Thyroid gland (tissue), 4 donors: ENCODE measurements at regions not wholly inside any gene's neighbourhood (a gene's known extent, or its start where the extent isn't known, plus 50 kb on each side); places are given as distances from the start of the nearest gene placed in this dataset.
"Not testable (repeated sequence)": the region's sequence is repeated elsewhere in the genome, so short reads cannot be mapped to it uniquely, and the experiment has no call there.

Experiments
- DNase-seq, 2 donors: peaks; one replicate each; pipeline ENCODE4 v3.0.0-alpha.2; 2019
- H3K27ac ChIP-seq, 3 donors: fragments of 200-600 bp; sonication (generic); 1 replicate in 2 of 3; 2 replicates in 1 of 3; pipeline ENCODE4 v1.5.1; 2016 to 2019; ENCODE audit warnings: mild to moderate bottlenecking in 1 of 3, moderate library complexity in 1 of 3
- H3K27me3 ChIP-seq: fragments of 200-600 bp; sonication (generic); one replicate; pipeline ENCODE4 v1.5.1; 2019
- H3K36me3 ChIP-seq, 2 donors: fragments of 200-600 bp; sonication (generic); one replicate each; pipeline ENCODE4 v1.5.1; 2016 to 2019
- H3K4me1 ChIP-seq, 2 donors: fragments of 200-600 bp; sonication (generic); one replicate each; pipeline ENCODE4 v1.5.1; 2017 to 2019
- H3K4me3 ChIP-seq, 3 donors: fragments of 200-600 bp; sonication (generic); replicated peaks in 1 of 3; 1 replicate in 2 of 3; 2 replicates in 1 of 3; pipeline ENCODE4 v1.5.1; 2016; ENCODE audit warnings: mild to moderate bottlenecking in 1 of 3
- H3K9me3 ChIP-seq: fragments of 200-600 bp; sonication (generic); one replicate; pipeline ENCODE4 v1.5.1; 2017
- CTCF ChIP-seq, 6 experiments: fragments of 200-600 bp in 3 of 6; fragments of 450-650 bp in 3 of 6; sonication (generic) in 3 of 6; IDR thresholded peaks; one replicate each; pipeline ENCODE4 v1.5.1; 2016 to 2019; ENCODE audit warnings: antibody characterized with exemption in 6 of 6, mild to moderate bottlenecking in 2 of 6, inconsistent platforms in 1 of 6, moderate library complexity in 1 of 6
- WGBS, 2 donors: methylation state at CpG; one replicate each; pipeline ENCODE4 v1.1.5; 2017; 5-methylcytosine and 5-hydroxymethylcytosine counted together
- intact Hi-C: fragments of 100-400 bp; cut with DNase I; formaldehyde crosslinking; loops from one replicate; pipeline ENCODE4 v1.15.1; 2023

DNA sequence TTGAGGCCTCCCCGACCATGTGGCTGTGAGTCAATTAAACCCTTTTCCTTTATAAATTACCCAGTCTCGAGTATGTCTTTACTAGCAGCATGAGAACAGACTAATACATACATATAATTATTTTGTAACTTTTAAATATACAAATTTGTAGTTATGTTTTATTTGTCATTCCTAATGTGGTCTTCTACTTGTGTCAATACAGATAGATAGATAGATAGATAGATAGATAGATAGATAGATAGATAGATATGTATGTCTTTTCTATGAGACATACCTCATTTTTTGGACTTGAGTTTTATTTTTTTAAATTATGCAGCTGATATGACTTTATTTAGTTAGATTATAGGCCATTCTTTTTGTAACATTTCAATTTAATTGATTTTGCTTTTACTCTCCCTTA is 316.0 kb upstream of the TGIF2LY start:
- WGBS, 2 donors: 80 to 85% methylated on average over 2 of the region's 2 CpGs
- H3K9me3 ChIP-seq, H3K27me3 ChIP-seq, H3K36me3 ChIP-seq, H3K27ac ChIP-seq, DNase-seq, H3K4me3 ChIP-seq, H3K4me1 ChIP-seq, intact Hi-C loops: not testable (repeated sequence)

- H3K36me3 ChIP-seq, intact Hi-C loops, H3K27ac ChIP-seq, H3K9me3 ChIP-seq, H3K4me3 ChIP-seq, H3K4me1 ChIP-seq, H3K27me3 ChIP-seq, DNase-seq: not testable (repeated sequence)
- WGBS, 2 donors: 69 to 72% methylated on average over 3 to 4 of the region's 6 CpGs
These were observed 290.8 kb upstream of the TGIF2LY start for GRCh38 chrY:3288063-3288462.

DNA sequence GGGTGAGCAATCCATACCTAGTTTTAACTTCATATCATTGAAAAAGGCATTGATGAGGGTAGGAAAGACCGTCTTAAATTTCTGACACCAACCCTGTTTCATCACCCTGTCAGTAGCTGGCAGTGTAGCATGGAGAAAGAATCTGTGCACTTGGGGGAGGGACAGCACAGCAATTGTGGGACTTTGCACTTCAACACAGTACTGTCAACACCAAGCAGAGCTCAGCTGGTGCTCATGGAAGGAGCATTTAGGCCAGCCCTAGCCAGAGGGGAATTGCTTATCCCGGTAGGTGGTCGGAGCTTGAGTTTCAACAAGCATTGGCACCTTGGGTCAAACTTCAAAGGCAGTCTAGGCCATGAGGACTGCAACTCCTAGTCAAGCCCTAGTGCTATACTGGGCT is 281.6 kb upstream of the TGIF2LY start:
- H3K4me3 ChIP-seq, intact Hi-C loops: not testable (repeated sequence)

GRCh38 chrY:3319988-3320387 is 258.9 kb upstream of the TGIF2LY start:
- intact Hi-C loops, H3K36me3 ChIP-seq: not testable (repeated sequence)

More for the DNA sequence above, 281.6 kb upstream of the TGIF2LY start:
- 45% methylated on average over 1 of the region's 3 CpGs; no CpG with 5 or more reads in 1 of the 2 donors for WGBS, 2 donors
- not testable (repeated sequence) for H3K27me3 ChIP-seq, H3K4me1 ChIP-seq, H3K27ac ChIP-seq, DNase-seq, H3K36me3 ChIP-seq, H3K9me3 ChIP-seq

GRCh38 chrY:3367535-3367934 is 211.3 kb upstream of the TGIF2LY start:
- H3K4me1 ChIP-seq, intact Hi-C loops, H3K27me3 ChIP-seq, H3K9me3 ChIP-seq, H3K27ac ChIP-seq, H3K36me3 ChIP-seq, H3K4me3 ChIP-seq, DNase-seq: not testable (repeated sequence)

More at GRCh38 chrY:3319988-3320387, 258.9 kb upstream of the TGIF2LY start:
- H3K4me1 ChIP-seq, H3K9me3 ChIP-seq, H3K27ac ChIP-seq, H3K27me3 ChIP-seq, DNase-seq, H3K4me3 ChIP-seq: not testable (repeated sequence)

DNA sequence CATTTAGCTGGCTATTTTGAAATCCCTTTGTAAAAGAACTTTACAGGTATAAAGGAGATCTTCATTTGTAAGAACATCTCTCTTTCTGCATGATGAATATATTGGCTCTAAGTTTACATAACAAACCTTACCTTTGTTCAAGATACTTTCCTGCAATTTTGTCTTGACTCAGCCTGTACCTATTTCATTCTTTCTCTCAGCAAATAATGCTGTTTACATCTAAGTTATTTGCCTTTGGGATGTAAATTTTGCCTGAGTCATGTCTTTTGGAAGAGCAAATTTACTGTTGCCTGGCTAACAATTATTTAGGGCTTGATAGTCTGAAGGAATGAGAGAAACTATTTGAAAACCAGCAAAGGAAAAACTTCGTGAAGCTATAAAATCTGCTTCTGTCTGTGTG is 210.4 kb upstream of the TGIF2LY start:
- H3K4me1 ChIP-seq, DNase-seq, H3K27me3 ChIP-seq, H3K36me3 ChIP-seq, H3K9me3 ChIP-seq, intact Hi-C loops, H3K4me3 ChIP-seq, H3K27ac ChIP-seq: not testable (repeated sequence)
- no CpG with 5 or more reads among the region's 1 CpG for WGBS, 2 donors

DNA sequence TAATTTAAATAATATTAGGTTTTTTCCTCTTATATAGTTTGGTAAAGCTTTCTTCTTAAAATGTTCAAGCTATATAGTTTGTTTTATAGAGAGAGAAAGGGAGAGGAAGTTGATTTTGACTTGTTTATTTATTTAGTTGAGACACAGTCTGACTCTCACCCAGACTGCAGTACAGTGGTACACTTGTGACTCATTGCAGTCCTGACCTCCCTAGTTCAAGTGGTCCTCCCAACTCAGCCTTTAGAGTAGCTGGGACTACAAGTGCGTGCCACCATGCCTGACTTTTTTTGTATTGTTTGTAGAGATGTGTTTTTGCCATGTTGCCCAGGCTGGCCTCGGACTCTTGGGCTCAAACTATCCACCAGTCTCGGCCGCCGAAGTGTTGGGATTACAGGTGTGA is 187.4 kb upstream of the TGIF2LY start:
- H3K36me3 ChIP-seq, H3K4me3 ChIP-seq, H3K27ac ChIP-seq, H3K4me1 ChIP-seq, DNase-seq, intact Hi-C loops, H3K9me3 ChIP-seq, H3K27me3 ChIP-seq: not testable (repeated sequence)
- WGBS, 2 donors: 77 to 88% methylated on average over 5 of the region's 5 CpGs

DNA sequence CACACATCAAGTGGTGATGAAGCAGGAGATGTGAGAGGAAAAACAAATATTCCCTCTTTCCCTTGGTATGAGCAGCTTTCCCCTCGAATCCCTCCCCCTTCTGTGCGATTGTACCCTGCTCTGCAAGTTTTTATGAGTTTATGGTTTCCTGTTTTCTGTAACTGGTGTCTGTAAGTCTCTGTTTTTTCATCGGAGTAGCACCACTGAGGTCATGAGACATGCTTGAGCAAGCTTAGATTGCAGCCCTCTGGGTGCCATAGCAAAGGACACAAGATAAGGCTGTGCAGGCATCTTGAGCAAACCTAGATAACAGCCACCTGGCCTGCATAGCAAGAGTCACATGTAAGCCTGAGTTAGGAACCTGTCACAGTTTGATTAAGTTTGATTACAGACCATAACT is 174.6 kb upstream of the TGIF2LY start:
- H3K4me1 ChIP-seq, H3K9me3 ChIP-seq, H3K27me3 ChIP-seq, intact Hi-C loops, DNase-seq, H3K4me3 ChIP-seq, H3K27ac ChIP-seq, H3K36me3 ChIP-seq: not testable (repeated sequence)
- 69 to 73% methylated on average over 3 of the region's 3 CpGs for WGBS, 2 donors

DNA sequence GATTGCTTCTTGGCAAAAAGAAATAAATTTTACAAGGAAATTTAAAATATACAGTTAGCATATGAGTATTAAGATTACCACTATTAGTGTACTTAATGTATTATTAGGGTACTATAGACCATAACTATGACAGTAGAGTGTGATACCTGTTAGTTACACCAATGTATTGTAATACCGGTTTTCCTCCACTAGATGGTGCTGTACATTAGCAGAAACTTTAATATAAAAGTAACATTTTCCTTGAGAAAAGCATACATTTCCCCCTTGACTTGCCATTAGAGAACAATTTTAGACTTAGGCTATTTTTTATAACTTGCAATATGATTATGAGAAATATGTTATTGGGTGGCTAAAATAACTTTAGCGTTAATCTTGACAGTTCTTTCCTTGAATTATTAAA is 173.3 kb upstream of the TGIF2LY start:
- H3K36me3 ChIP-seq, H3K27ac ChIP-seq, H3K4me1 ChIP-seq, H3K27me3 ChIP-seq, DNase-seq, intact Hi-C loops, H3K4me3 ChIP-seq, H3K9me3 ChIP-seq: not testable (repeated sequence)
- WGBS, 2 donors: 10 to 14% methylated on average over 2 of the region's 2 CpGs
- peak in 3 of 6 experiments; percentile 31 to 47 (median 36) for TF ChIP-seq CTCF (IDR thresholded peaks at IDR 0.05)

GRCh38 chrY:3406896-3407452 is 171.9 kb upstream of the TGIF2LY start:
- H3K27me3 ChIP-seq, H3K36me3 ChIP-seq, intact Hi-C loops, H3K27ac ChIP-seq, H3K4me1 ChIP-seq, H3K9me3 ChIP-seq, DNase-seq, H3K4me3 ChIP-seq: not testable (repeated sequence)
- 77% methylated on average over 3 of the region's 3 CpGs for WGBS, 2 donors

DNA sequence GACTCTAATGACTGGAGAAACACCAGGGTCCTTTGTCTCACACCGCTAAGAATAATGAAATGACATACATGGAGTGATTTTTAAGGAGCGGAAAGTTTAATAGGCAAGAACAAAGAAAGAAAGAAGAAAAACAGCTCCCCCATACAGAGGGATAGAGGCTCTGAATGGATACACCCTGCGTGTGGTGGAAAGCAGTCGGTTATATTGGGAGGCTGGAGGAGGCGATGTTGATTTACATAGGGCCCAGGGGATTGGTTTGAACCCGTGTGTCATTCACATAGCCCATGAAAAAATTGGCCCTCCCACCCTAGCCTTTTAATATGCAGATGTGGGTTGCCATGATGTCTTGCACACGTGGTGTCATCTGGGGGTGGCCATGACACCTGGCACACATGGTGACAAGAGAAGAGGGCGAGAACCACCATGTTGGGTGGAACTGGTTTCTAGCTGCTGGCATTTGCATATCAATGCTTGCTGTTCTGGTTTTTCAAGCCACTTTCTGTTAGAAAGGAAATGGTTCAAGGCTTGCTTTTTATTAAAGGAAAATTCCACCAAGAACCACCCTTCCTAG is 168.5 kb upstream of the TGIF2LY start:
- H3K27me3 ChIP-seq, H3K4me1 ChIP-seq, H3K9me3 ChIP-seq, H3K4me3 ChIP-seq, intact Hi-C loops, H3K27ac ChIP-seq, H3K36me3 ChIP-seq, DNase-seq: not testable (repeated sequence)
- 84 to 89% methylated on average over 8 of the region's 8 CpGs for WGBS, 2 donors
